ENCODE measurements at regions not wholly inside any gene's neighbourhood (a gene's known extent, or its start where the extent isn't known, plus 50 kb on each side); places are given as distances from the start of the nearest gene placed in this dataset.

- DNase-seq (ENCODE audit: extremely low read depth, low read depth), result no peak
- TF ChIP-seq CTCF (IDR thresholded peaks at IDR 0.05; ENCODE audit: low read depth, low read length, missing control alignments), result no peak
- H3K4me3 ChIP-seq (replicated peaks; ENCODE audit: low read depth, low read length), result no peak overlapping the region
Observed at GRCh38 chr7:41060796-41061195, 642.1 kb downstream of the INHBA start.

- no peak overlapping the region for H3K4me3 ChIP-seq (replicated peaks; ENCODE audit: low read depth, low read length)
- DNase-seq (ENCODE audit: extremely low read depth, low read depth), result no peak
- TF ChIP-seq CTCF (IDR thresholded peaks at IDR 0.05; ENCODE audit: low read depth, low read length, missing control alignments), result no peak
Observed at GRCh38 chr7:41059796-41060195, 643.1 kb downstream of the INHBA start.

GRCh38 chr7:41058986-41059741, 643.7 kb downstream of the INHBA start:
- no peak for DNase-seq (ENCODE audit: extremely low read depth, low read depth)
- TF ChIP-seq CTCF (IDR thresholded peaks at IDR 0.05; ENCODE audit: low read depth, low read length, missing control alignments), result no peak
- H3K4me3 ChIP-seq (replicated peaks; ENCODE audit: low read depth, low read length), result no peak overlapping the region

GRCh38 chr7:41054960-41055661, 647.8 kb downstream of the INHBA start:
- no peak overlapping the region for H3K4me3 ChIP-seq (replicated peaks; ENCODE audit: low read depth, low read length)
- DNase-seq (ENCODE audit: extremely low read depth, low read depth), result no peak
- no peak for TF ChIP-seq CTCF (IDR thresholded peaks at IDR 0.05; ENCODE audit: low read depth, low read length, missing control alignments)

GRCh38 chr7:41053820-41054219, 649.1 kb downstream of the INHBA start:
- H3K4me3 ChIP-seq (replicated peaks; ENCODE audit: low read depth, low read length), result no peak overlapping the region
- DNase-seq (ENCODE audit: extremely low read depth, low read depth), result no peak
- no peak for TF ChIP-seq CTCF (IDR thresholded peaks at IDR 0.05; ENCODE audit: low read depth, low read length, missing control alignments)

GRCh38 chr7:41052736-41053135, 650.2 kb downstream of the INHBA start:
- no peak overlapping the region for H3K4me3 ChIP-seq (replicated peaks; ENCODE audit: low read depth, low read length)
- no peak for TF ChIP-seq CTCF (IDR thresholded peaks at IDR 0.05; ENCODE audit: low read depth, low read length, missing control alignments)
- DNase-seq (ENCODE audit: extremely low read depth, low read depth), result no peak

All from HFF-Myc (cell line).